ENCODE measurements at regions not wholly inside any gene's neighbourhood (a gene's known extent, or its start where the extent isn't known, plus 50 kb on each side); places are given as distances from the start of the nearest gene placed in this dataset.

GRCh38 chr21:41682719-41683179 is 84.1 kb downstream of the RIPK4 start:
- no peak for TF ChIP-seq CTCF (IDR thresholded peaks at IDR 0.05; ENCODE audit: control insufficient read depth, extremely low read depth, insufficient read depth)
- no peak for DNase-seq (ENCODE audit: low read depth)
- no peak overlapping the region for H3K4me3 ChIP-seq (ENCODE audit: low read depth, low read length)

- no peak overlapping the region for H3K4me3 ChIP-seq (ENCODE audit: low read depth, low read length)
- no peak for DNase-seq (ENCODE audit: low read depth)
- no peak for TF ChIP-seq CTCF (IDR thresholded peaks at IDR 0.05; ENCODE audit: control insufficient read depth, extremely low read depth, insufficient read depth)
Measured at GRCh38 chr21:41681939-41682718, 84.7 kb downstream of the RIPK4 start.

- peak overlapping the region; percentile 12 for H3K4me3 ChIP-seq (ENCODE audit: low read depth, low read length)
- DNase-seq (ENCODE audit: low read depth): peak; percentile 76
- TF ChIP-seq CTCF (IDR thresholded peaks at IDR 0.05; ENCODE audit: control insufficient read depth, extremely low read depth, insufficient read depth): no peak
Measured at GRCh38 chr21:41681348-41681801, 85.5 kb downstream of the RIPK4 start.

GRCh38 chr21:41680444-41681347 is 86.2 kb downstream of the RIPK4 start:
- peak overlapping the region; percentile 12 for H3K4me3 ChIP-seq (ENCODE audit: low read depth, low read length)
- no peak for TF ChIP-seq CTCF (IDR thresholded peaks at IDR 0.05; ENCODE audit: control insufficient read depth, extremely low read depth, insufficient read depth)
- DNase-seq (ENCODE audit: low read depth): peak; percentile 58

GRCh38 chr21:41678924-41679318 is 87.9 kb downstream of the RIPK4 start:
- DNase-seq (ENCODE audit: low read depth): peak; percentile 100
- no peak for TF ChIP-seq CTCF (IDR thresholded peaks at IDR 0.05; ENCODE audit: control insufficient read depth, extremely low read depth, insufficient read depth)
- peak overlapping the region; percentile 44 for H3K4me3 ChIP-seq (ENCODE audit: low read depth, low read length)

GRCh38 chr21:41678016-41678923 is 88.6 kb downstream of the RIPK4 start:
- TF ChIP-seq CTCF (IDR thresholded peaks at IDR 0.05; ENCODE audit: control insufficient read depth, extremely low read depth, insufficient read depth): peak; percentile 26; the same call in 1 of the 2 replicates
- H3K4me3 ChIP-seq (ENCODE audit: low read depth, low read length): peak overlapping the region; percentile 44
- peak; percentile 97 for DNase-seq (ENCODE audit: low read depth)

All from LNCaP clone FGC (cell line).